ENCODE measurements at regions not wholly inside any gene's neighbourhood (a gene's known extent, or its start where the extent isn't known, plus 50 kb on each side); places are given as distances from the start of the nearest gene placed in this dataset.
"Not testable (repeated sequence)": the region's sequence is repeated elsewhere in the genome, so short reads cannot be mapped to it uniquely, and the experiment has no call there.

DNA sequence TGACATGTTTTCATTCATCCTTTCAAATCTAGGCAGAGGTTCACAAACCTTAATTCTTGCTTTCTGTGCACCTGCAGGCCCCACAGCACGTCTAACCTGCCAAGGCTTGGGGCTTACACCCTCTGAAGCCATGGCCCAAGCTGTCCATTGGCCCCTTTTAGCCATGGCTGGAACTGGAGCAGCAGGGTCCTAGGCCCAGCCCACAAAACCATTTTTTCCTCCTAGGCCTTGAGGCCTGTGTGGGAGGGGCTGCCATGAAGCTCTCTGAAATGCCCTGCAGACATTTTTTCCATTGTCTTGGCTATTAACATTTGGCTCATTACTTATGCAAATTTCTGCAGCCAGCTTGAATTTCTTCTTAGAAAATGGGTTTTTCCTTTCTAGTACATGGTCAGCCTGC lies 547.5 kb downstream of the KCNH5 start:
- Histone ChIP-seq H3K4me2 (ENCODE audit: low read length) (no peak overlapping the region), H3K27me3 (ENCODE audit: insufficient read depth, low read length) (no peaks in the 10 kb centered on the region)
- WGBS (ENCODE audit: extremely low coverage, insufficient coverage, insufficient read length) = no CpG with 5 or more reads among the region's 1 CpG

DNA sequence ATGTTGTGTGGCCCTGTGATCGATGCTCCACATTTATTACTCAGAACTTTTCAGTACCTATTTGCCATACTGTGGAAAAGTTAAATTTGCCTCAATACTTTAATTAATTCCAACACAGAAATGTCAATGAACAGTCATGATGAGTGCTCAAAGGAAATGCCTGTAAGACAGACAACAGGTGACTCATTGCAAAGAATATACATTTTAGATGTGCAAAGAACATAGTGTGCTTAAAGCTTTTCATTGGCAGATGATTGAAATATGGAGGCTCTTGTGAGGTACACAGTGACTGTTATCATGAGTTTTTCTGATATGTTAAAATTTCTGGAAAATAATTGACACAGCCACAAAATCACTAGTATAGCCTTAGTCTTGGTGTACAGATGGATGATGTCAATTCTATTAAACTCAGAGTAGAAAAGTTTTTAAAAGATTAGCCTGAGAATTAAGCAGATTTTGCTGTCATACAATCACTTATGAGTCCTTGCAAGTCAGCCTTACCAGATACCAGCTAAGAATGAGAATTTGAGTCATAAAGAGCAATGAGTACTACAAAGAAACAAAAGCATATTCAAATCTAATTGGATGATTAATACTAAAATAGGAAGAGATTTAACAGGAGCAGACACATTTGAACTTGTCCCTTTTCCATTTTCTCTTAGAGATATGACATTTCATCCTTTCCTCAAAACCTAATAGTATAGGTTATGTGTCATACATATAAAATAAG lies 544.1 kb downstream of the KCNH5 start:
- Histone ChIP-seq H4K91ac (ENCODE audit: low read depth, low read length) (no peak overlapping the region), H2BK12ac (ENCODE audit: low read length) (no peak overlapping the region), H3K4me2 (ENCODE audit: low read length) (no peak overlapping the region), H3K79me2 (ENCODE audit: control insufficient read depth, insufficient read depth, low read length, poor library complexity) (no peaks in the 10 kb centered on the region), H3K4ac (ENCODE audit: low read depth, low read length) (no peak overlapping the region), H3K14ac (ENCODE audit: low read length) (no peak overlapping the region), H4K12ac (ENCODE audit: low read depth, low read length) (no peak overlapping the region), H2AK5ac (ENCODE audit: low read length) (no peak overlapping the region), H4K8ac (ENCODE audit: low read depth, low read length) (no peak overlapping the region), H3K4me1 (ENCODE audit: control insufficient read depth in 1 of 2, insufficient read depth in 2 of 2, low read length in 2 of 2) (no peaks in the 10 kb centered on the region), H3K23ac (ENCODE audit: low read length) (no peak overlapping the region), H3K18ac (ENCODE audit: low read length) (no peak overlapping the region), H3K4me3 (ENCODE audit: low read depth, low read length) (no peak overlapping the region), H2BK120ac (ENCODE audit: insufficient read depth, low read length, poor library complexity) (no peak overlapping the region), H3K9me3 (ENCODE audit: insufficient read depth, low read depth, low read length) (peaks cover 6% of the 10 kb centered on the region), H3K27ac (ENCODE audit: low read depth, low read length) (no peak overlapping the region), H3K79me1 (ENCODE audit: low read length) (no peaks in the 10 kb centered on the region), H3K36me3 (ENCODE audit: control insufficient read depth in 1 of 2, insufficient read depth in 2 of 2, low read length in 2 of 2) (no peaks in the 10 kb centered on the region), H3K27me3 (ENCODE audit: insufficient read depth, low read length) (no peaks in the 10 kb centered on the region), H2BK5ac (ENCODE audit: low read depth, low read length, poor library complexity) (no peak overlapping the region), H2AFZ (ENCODE audit: insufficient read depth, low read length, poor library complexity) (no peak overlapping the region), H3K9ac (ENCODE audit: low read length) (no peak overlapping the region)
- no CpG with 5 or more reads among the region's 1 CpG for WGBS (ENCODE audit: extremely low coverage, insufficient coverage, insufficient read length)
- DNase-seq = no peak

More for the DNA sequence above, 547.5 kb downstream of the KCNH5 start:
- Histone ChIP-seq H3K79me2 (ENCODE audit: control insufficient read depth, insufficient read depth, low read length, poor library complexity) (no peaks in the 10 kb centered on the region), H4K12ac (ENCODE audit: low read depth, low read length) (no peak overlapping the region), H3K4me1 (ENCODE audit: control insufficient read depth in 1 of 2, insufficient read depth in 2 of 2, low read length in 2 of 2) (no peaks in the 10 kb centered on the region), H3K36me3 (ENCODE audit: control insufficient read depth in 1 of 2, insufficient read depth in 2 of 2, low read length in 2 of 2) (no peaks in the 10 kb centered on the region), H2BK12ac (ENCODE audit: low read length) (no peak overlapping the region), H3K4me3 (ENCODE audit: low read depth, low read length) (no peak overlapping the region), H3K9me3 (ENCODE audit: insufficient read depth, low read depth, low read length) (peaks cover 6% of the 10 kb centered on the region), H4K91ac (ENCODE audit: low read depth, low read length) (no peak overlapping the region), H2AFZ (ENCODE audit: insufficient read depth, low read length, poor library complexity) (no peak overlapping the region), H2BK120ac (ENCODE audit: insufficient read depth, low read length, poor library complexity) (no peak overlapping the region), H3K9ac (ENCODE audit: low read length) (no peak overlapping the region), H3K18ac (ENCODE audit: low read length) (no peak overlapping the region), H3K27ac (ENCODE audit: low read depth, low read length) (no peak overlapping the region), H4K8ac (ENCODE audit: low read depth, low read length) (no peak overlapping the region), H2BK5ac (ENCODE audit: low read depth, low read length, poor library complexity) (no peak overlapping the region), H3K79me1 (ENCODE audit: low read length) (no peaks in the 10 kb centered on the region), H3K23ac (ENCODE audit: low read length) (no peak overlapping the region), H3K4ac (ENCODE audit: low read depth, low read length) (no peak overlapping the region), H2AK5ac (ENCODE audit: low read length) (no peak overlapping the region), H3K14ac (ENCODE audit: low read length) (no peak overlapping the region)
- DNase-seq = no peak

DNA sequence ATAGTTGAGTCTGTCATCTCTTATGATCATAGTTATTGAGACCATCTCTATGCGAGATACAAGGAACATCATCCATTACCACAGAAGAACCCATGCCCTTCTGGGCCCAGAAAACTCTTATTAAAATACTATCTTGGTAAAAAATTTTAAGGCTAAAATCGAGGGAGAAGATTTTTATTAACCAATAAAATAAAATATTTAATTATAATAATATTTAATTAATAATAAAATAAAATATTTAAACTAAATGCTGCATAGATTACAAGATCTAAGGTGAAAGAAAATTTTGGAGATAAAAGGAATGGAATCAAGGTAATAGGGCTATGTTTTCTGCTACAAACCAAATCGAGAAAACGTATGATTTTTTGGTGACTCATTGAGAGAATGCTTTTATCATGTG lies 540.2 kb downstream of the KCNH5 start:
- Histone ChIP-seq H3K23ac (ENCODE audit: low read length) (no peak overlapping the region), H3K9me3 (ENCODE audit: insufficient read depth, low read depth, low read length) (no peaks in the 10 kb centered on the region), H3K4ac (ENCODE audit: low read depth, low read length) (no peak overlapping the region), H2BK120ac (ENCODE audit: insufficient read depth, low read length, poor library complexity) (no peak overlapping the region), H3K27ac (ENCODE audit: low read depth, low read length) (no peak overlapping the region), H2BK12ac (ENCODE audit: low read length) (no peak overlapping the region), H3K36me3 (ENCODE audit: control insufficient read depth in 1 of 2, insufficient read depth in 2 of 2, low read length in 2 of 2) (no peaks in the 10 kb centered on the region), H3K79me1 (ENCODE audit: low read length) (no peaks in the 10 kb centered on the region), H2BK5ac (ENCODE audit: low read depth, low read length, poor library complexity) (no peak overlapping the region), H3K4me1 (ENCODE audit: control insufficient read depth in 1 of 2, insufficient read depth in 2 of 2, low read length in 2 of 2) (no peaks in the 10 kb centered on the region), H3K18ac (ENCODE audit: low read length) (no peak overlapping the region), H4K91ac (ENCODE audit: low read depth, low read length) (no peak overlapping the region), H2AK5ac (ENCODE audit: low read length) (no peak overlapping the region), H2AFZ (ENCODE audit: insufficient read depth, low read length, poor library complexity) (no peak overlapping the region), H3K79me2 (ENCODE audit: control insufficient read depth, insufficient read depth, low read length, poor library complexity) (no peaks in the 10 kb centered on the region), H3K27me3 (ENCODE audit: insufficient read depth, low read length) (no peaks in the 10 kb centered on the region), H4K12ac (ENCODE audit: low read depth, low read length) (no peak overlapping the region), H4K8ac (ENCODE audit: low read depth, low read length) (no peak overlapping the region), H3K4me2 (ENCODE audit: low read length) (no peak overlapping the region), H3K14ac (ENCODE audit: low read length) (no peak overlapping the region), H3K4me3 (ENCODE audit: low read depth, low read length) (no peak overlapping the region), H3K9ac (ENCODE audit: low read length) (no peak overlapping the region)
- no CpG with 5 or more reads among the region's 4 CpGs for WGBS (ENCODE audit: extremely low coverage, insufficient coverage, insufficient read length)
- DNase-seq = no peak

DNA sequence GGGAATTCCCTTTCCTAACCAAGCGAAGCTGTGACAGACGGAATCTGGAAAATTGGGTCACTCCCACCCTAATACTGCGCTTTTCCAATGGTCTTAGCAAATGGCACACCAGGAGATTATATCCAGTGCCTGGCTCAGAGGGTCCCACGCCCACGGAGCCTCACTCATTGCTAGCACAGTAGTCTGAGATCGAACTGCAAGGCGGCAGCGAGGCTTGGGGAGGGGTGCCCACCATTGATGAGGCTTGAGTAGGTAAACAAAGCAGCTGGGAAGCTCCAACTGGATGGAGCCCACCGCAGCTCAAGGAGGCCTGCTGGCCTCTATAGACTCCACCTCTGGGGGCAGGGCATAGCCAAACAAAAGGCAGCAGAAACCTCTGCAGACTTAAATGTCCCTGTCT lies 523.9 kb downstream of the KCNH5 start:
- not testable (repeated sequence) for H3K27me3 ChIP-seq (ENCODE audit: insufficient read depth, low read length); H3K4me2 ChIP-seq (ENCODE audit: low read length); H3K4me1 ChIP-seq (ENCODE audit: control insufficient read depth in 1 of 2, insufficient read depth in 2 of 2, low read length in 2 of 2); H3K79me2 ChIP-seq (ENCODE audit: control insufficient read depth, insufficient read depth, low read length, poor library complexity); H2AK5ac ChIP-seq (ENCODE audit: low read length); H3K27ac ChIP-seq (ENCODE audit: low read depth, low read length); H3K9me3 ChIP-seq (ENCODE audit: insufficient read depth, low read depth, low read length); H4K12ac ChIP-seq (ENCODE audit: low read depth, low read length); H2AFZ ChIP-seq (ENCODE audit: insufficient read depth, low read length, poor library complexity); H2BK5ac ChIP-seq (ENCODE audit: low read depth, low read length, poor library complexity); H2BK12ac ChIP-seq (ENCODE audit: low read length); DNase-seq; H4K91ac ChIP-seq (ENCODE audit: low read depth, low read length); H4K8ac ChIP-seq (ENCODE audit: low read depth, low read length); H3K23ac ChIP-seq (ENCODE audit: low read length); H3K14ac ChIP-seq (ENCODE audit: low read length); H3K18ac ChIP-seq (ENCODE audit: low read length); H3K79me1 ChIP-seq (ENCODE audit: low read length); H2BK120ac ChIP-seq (ENCODE audit: insufficient read depth, low read length, poor library complexity); H3K4ac ChIP-seq (ENCODE audit: low read depth, low read length); H3K36me3 ChIP-seq (ENCODE audit: control insufficient read depth in 1 of 2, insufficient read depth in 2 of 2, low read length in 2 of 2); H3K9ac ChIP-seq (ENCODE audit: low read length); H3K4me3 ChIP-seq (ENCODE audit: low read depth, low read length)
- no CpG with 5 or more reads among the region's 9 CpGs for WGBS (ENCODE audit: extremely low coverage, insufficient coverage, insufficient read length)

All from trophoblast cell (in vitro differentiated cells and primary cell).